ENCODE measurements at regions not wholly inside any gene's neighbourhood (a gene's known extent, or its start where the extent isn't known, plus 50 kb on each side); places are given as distances from the start of the nearest gene placed in this dataset.

DNA sequence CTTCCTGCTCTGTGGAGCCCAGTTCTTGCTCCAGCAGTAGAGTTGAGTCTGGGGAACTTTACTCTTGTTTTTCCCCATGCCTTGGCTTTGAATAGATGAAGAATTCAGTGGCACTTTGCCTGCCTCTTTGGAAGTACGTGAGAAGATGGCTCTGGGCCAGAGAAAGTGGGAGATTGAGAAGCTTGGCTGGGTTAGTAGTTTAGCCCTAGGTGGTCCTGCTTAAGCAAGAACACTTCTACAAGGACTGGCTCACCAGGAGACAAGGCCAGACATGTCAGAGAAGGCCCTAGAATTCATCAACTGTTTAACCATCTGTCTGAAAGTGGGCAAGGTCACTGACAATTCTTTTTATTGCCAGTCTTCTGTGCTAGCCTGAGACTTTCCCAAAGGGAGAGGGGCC is 410.3 kb downstream of the TYW1 start:
- TF ChIP-seq, protein P1, sequence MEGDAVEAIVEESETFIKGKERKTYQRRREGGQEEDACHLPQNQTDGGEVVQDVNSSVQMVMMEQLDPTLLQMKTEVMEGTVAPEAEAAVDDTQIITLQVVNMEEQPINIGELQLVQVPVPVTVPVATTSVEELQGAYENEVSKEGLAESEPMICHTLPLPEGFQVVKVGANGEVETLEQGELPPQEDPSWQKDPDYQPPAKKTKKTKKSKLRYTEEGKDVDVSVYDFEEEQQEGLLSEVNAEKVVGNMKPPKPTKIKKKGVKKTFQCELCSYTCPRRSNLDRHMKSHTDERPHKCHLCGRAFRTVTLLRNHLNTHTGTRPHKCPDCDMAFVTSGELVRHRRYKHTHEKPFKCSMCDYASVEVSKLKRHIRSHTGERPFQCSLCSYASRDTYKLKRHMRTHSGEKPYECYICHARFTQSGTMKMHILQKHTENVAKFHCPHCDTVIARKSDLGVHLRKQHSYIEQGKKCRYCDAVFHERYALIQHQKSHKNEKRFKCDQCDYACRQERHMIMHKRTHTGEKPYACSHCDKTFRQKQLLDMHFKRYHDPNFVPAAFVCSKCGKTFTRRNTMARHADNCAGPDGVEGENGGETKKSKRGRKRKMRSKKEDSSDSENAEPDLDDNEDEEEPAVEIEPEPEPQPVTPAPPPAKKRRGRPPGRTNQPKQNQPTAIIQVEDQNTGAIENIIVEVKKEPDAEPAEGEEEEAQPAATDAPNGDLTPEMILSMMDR (IDR thresholded peaks at IDR 0.05), result no peak
- TF ChIP-seq POLR2AphosphoS5 (IDR thresholded peaks at IDR 0.05) (no peak), POLR2A (IDR thresholded peaks at IDR 0.05) (no peak)
